Daoy (cell line): ENCODE measurements at regions not wholly inside any gene's neighbourhood (a gene's known extent, or its start where the extent isn't known, plus 50 kb on each side); places are given as distances from the start of the nearest gene placed in this dataset.

ENCODE experiments used
- DNase-seq: peaks from one replicate; pipeline ENCODE4 v3.0.0-alpha.2; 2015; ENCODE audit warnings: low read depth

- no peak for DNase-seq
Measured at GRCh38 chr11:70846781-70847655, 405.4 kb downstream of the SHANK2 start.

GRCh38 chr11:70848243-70848750, 404.1 kb downstream of the SHANK2 start:
- DNase-seq, result no peak

GRCh38 chr11:70849031-70849430, 403.3 kb downstream of the SHANK2 start:
- DNase-seq, result no peak

- DNase-seq, result no peak
Measured at GRCh38 chr11:70851308-70851707, 401.1 kb downstream of the SHANK2 start.

GRCh38 chr11:70851907-70852306, 400.5 kb downstream of the SHANK2 start:
- DNase-seq, result no peak

GRCh38 chr11:70853068-70853769, 399.2 kb downstream of the SHANK2 start:
- peak; percentile 23 for DNase-seq

GRCh38 chr11:70853770-70854108, 398.6 kb downstream of the SHANK2 start:
- no peak for DNase-seq

GRCh38 chr11:70854201-70854600, 398.2 kb downstream of the SHANK2 start:
- DNase-seq, result no peak

GRCh38 chr11:70854901-70855556, 397.3 kb downstream of the SHANK2 start:
- DNase-seq, result no peak

- DNase-seq, result no peak
Measured at GRCh38 chr11:70857894-70858293, 394.5 kb downstream of the SHANK2 start.

- no peak for DNase-seq
Measured at GRCh38 chr11:70859180-70859579, 393.2 kb downstream of the SHANK2 start.

- no peak for DNase-seq
Measured at GRCh38 chr11:70860888-70861287, 391.5 kb downstream of the SHANK2 start.

- DNase-seq, result no peak
Measured at GRCh38 chr11:70861559-70861958, 390.8 kb downstream of the SHANK2 start.

GRCh38 chr11:70862093-70862492, 390.3 kb downstream of the SHANK2 start:
- DNase-seq, result no peak

- DNase-seq, result no peak
Measured at GRCh38 chr11:70863186-70863585, 389.2 kb downstream of the SHANK2 start.

- no peak for DNase-seq
Measured at GRCh38 chr11:70863993-70864392, 388.4 kb downstream of the SHANK2 start.

GRCh38 chr11:70865356-70865755, 387.0 kb downstream of the SHANK2 start:
- no peak for DNase-seq

GRCh38 chr11:70866834-70867233, 385.5 kb downstream of the SHANK2 start:
- no peak for DNase-seq

GRCh38 chr11:70867281-70868047, 384.9 kb downstream of the SHANK2 start:
- DNase-seq, result no peak

- no peak for DNase-seq
Measured at GRCh38 chr11:70868341-70868885, 384.0 kb downstream of the SHANK2 start.

- DNase-seq, result no peak
Measured at GRCh38 chr11:70869054-70869453, 383.3 kb downstream of the SHANK2 start.
